NCI-H82 treated with DMSO at 0.1 percent for 48 hours (cell line): ENCODE measurements at regions not wholly inside any gene's neighbourhood (a gene's known extent, or its start where the extent isn't known, plus 50 kb on each side); places are given as distances from the start of the nearest gene placed in this dataset.
"Not testable (repeated sequence)": the region's sequence is repeated elsewhere in the genome, so short reads cannot be mapped to it uniquely, and the experiment has no call there.

Experiments used
- DNase-seq: peaks from one replicate; lab custom pipeline; 2025; ENCODE audit not compliant: unreplicated experiment; lab: John Stamatoyannopoulos, UW

GRCh38 chr5:117748336-117748735, 1173.7 kb upstream of the SEMA6A start:
- no peak for DNase-seq

- DNase-seq, result no peak
These were observed 1168.7 kb upstream of the SEMA6A start for GRCh38 chr5:117743337-117743736.

GRCh38 chr5:117741655-117742206, 1167.1 kb upstream of the SEMA6A start:
- DNase-seq, result no peak

- DNase-seq, result no peak
These were observed 1165.6 kb upstream of the SEMA6A start for GRCh38 chr5:117740268-117740667.

- DNase-seq, result peak; percentile 36
These were observed 1163.9 kb upstream of the SEMA6A start for GRCh38 chr5:117738571-117738970.

GRCh38 chr5:117736698-117737097, 1162.1 kb upstream of the SEMA6A start:
- DNase-seq, result no peak

- DNase-seq, result no peak
These were observed 1159.4 kb upstream of the SEMA6A start for GRCh38 chr5:117734056-117734455.

GRCh38 chr5:117733051-117733450, 1158.4 kb upstream of the SEMA6A start:
- no peak for DNase-seq

GRCh38 chr5:117732264-117732663, 1157.6 kb upstream of the SEMA6A start:
- no peak for DNase-seq

- DNase-seq, result no peak
These were observed 1156.8 kb upstream of the SEMA6A start for GRCh38 chr5:117731446-117731845.

GRCh38 chr5:117720784-117721183, 1146.2 kb upstream of the SEMA6A start:
- not testable (repeated sequence) for DNase-seq

- DNase-seq, result no peak
These were observed 1144.8 kb upstream of the SEMA6A start for GRCh38 chr5:117719413-117719812.

- no peak for DNase-seq
These were observed 1139.1 kb upstream of the SEMA6A start for GRCh38 chr5:117713585-117714198.

GRCh38 chr5:117701062-117701461, 1126.4 kb upstream of the SEMA6A start:
- no peak for DNase-seq

- DNase-seq, result no peak
These were observed 1118.0 kb upstream of the SEMA6A start for GRCh38 chr5:117692606-117693005.

GRCh38 chr5:117691081-117691870, 1116.7 kb upstream of the SEMA6A start:
- no peak for DNase-seq

- DNase-seq, result no peak
These were observed 1116.0 kb upstream of the SEMA6A start for GRCh38 chr5:117690612-117691011.

- no peak for DNase-seq
These were observed 1112.3 kb upstream of the SEMA6A start for GRCh38 chr5:117686926-117687325.

GRCh38 chr5:117682416-117682815, 1107.8 kb upstream of the SEMA6A start:
- DNase-seq, result no peak

GRCh38 chr5:117681431-117682254, 1107.0 kb upstream of the SEMA6A start:
- no peak for DNase-seq

GRCh38 chr5:117680426-117680825, 1105.8 kb upstream of the SEMA6A start:
- DNase-seq, result no peak
